SH-SY5Y (cell line): ENCODE measurements at regions not wholly inside any gene's neighbourhood (a gene's known extent, or its start where the extent isn't known, plus 50 kb on each side); places are given as distances from the start of the nearest gene placed in this dataset.
A peak's percentile ranks its signal among the peaks of the same experiment; 100 is the strongest.

Source experiments
- GATA2 ChIP-seq: IDR thresholded peaks from 2 replicates; pipeline ENCODE4 v1.6.1; 2011; ENCODE audit warnings: mild to moderate bottlenecking, low read depth, low read length
- GATA3 ChIP-seq: IDR thresholded peaks from 2 replicates; pipeline ENCODE4 v1.6.1; 2011; ENCODE audit warnings: low read depth, mild to moderate bottlenecking, low read length, moderate library complexity

- no peak for TF ChIP-seq GATA2
- TF ChIP-seq GATA3 = no peak
These were observed 643.7 kb downstream of the TLE1 start for GRCh38 chr9:81045658-81046057.

DNA sequence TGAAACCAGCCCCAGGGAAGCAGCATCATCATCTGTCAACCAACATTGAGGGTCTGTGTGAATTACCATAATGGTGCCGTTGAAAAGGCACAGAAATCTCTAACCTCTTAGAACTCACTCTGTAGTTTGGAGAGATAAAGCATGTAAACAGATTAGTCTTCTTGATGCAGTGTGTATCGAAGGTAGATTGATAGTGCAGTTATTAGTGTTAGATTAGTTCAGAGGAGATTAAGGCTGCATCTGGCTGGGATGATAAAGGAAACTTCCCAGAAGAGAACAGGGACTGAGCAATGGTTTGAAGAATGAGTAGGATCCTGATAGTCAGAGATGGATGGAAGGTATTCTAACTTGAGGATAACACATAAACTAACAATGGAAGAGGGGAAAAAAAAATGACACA lies 651.5 kb downstream of the TLE1 start:
- TF ChIP-seq GATA2 (no peak), GATA3 (peak; percentile 46; the same call in 1 of the 2 replicates)

DNA sequence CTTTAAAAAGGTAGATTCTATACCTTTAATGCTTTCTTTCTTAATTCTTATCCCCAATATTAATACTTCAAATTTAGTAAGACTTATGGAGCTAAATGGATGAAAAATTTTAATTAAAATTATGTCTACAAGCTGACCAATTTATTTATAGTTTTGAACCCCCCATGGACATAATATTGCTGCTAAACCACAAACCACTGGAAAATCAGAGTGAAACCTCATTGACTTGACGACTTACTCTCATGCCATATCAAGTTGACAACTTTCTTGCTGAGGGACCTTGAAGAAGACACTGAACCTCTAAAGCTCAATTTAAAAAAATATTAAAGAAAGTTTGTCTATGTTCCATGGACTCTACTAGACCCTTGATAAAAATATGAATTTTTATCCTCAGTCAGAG lies 653.7 kb downstream of the TLE1 start:
- TF ChIP-seq GATA2 (no peak), GATA3 (no peak)

DNA sequence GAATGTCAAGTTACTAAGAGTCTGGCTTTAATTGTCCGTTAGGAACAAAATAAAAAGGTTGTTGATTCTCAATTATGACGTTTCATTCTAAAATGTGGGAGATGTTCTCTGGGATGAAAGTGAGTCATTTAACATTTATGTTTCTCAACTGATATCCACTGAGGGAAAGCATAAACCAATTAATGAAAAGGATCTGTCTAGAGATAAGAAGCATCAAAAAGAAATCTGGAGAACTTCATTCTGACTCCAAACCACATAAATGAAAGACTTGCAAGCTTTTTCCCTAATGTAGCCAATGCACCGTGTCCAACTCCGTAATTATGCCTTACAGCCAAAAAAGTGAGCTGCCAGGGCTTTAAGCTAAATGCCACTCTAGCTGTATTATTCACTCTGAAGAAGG lies 654.2 kb downstream of the TLE1 start:
- TF ChIP-seq GATA2 = peak; percentile 44
- TF ChIP-seq GATA3 = peak; percentile 59; the same call in 1 of the 2 replicates

DNA sequence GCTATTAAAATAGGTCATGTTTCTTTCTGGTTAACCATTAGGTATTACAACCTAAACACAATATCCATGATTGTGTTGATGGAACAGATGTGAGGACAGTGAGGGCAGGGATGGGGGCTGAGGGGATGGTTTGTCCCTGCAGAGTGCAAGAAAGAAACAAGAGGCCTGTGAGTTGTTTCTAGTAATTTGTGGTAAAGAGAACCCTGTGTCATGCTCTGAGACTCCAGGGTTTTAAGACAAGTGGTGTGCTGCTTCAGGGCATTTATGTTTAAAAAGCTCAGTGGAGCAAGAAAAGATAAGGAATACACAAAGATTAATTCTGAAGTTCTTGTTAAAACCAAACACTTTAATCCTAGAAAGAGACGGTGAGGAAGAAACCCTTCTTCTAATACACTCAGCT lies 656.5 kb downstream of the TLE1 start:
- TF ChIP-seq GATA2 (no peak), GATA3 (no peak)

GRCh38 chr9:81032030-81032572 lies 657.2 kb downstream of the TLE1 start:
- TF ChIP-seq GATA3 = no peak
- TF ChIP-seq GATA2 = no peak

DNA sequence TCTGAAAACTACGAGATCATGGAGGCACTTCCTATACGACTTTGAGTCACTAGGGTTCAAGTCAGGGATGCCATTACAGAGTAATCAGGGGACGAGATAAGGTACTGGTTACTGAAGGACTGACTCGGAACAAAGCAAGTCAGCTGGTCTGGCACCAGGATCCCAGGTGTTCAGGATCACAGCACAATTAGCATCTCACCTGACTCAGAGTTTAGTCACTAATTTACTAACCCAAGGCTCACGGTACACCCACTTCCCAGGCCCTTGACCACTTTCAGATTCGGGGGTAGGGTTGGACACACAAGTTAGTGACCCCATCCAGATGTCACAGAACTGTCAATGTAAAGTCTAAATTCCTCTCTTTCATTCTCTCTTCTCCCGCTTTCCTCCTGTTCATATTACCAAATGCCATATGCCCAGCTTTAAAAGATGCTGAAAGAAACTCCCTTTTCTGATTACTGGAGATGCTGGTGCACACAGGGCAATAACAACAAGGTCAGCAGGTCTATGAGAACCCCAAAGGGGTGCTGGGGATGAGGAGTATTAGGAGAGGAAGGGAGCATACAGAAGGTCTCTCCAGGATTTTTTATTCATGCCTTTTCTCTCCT lies 657.8 kb downstream of the TLE1 start:
- TF ChIP-seq GATA2 (no peak), GATA3 (no peak)

GRCh38 chr9:81030027-81030426 lies 659.3 kb downstream of the TLE1 start:
- TF ChIP-seq GATA3 (no peak), GATA2 (no peak)

- TF ChIP-seq GATA2 (no peak), GATA3 (no peak)
These were observed 660.8 kb downstream of the TLE1 start for GRCh38 chr9:81028504-81028903.

- TF ChIP-seq GATA3 (no peak), GATA2 (no peak)
These were observed 667.2 kb downstream of the TLE1 start for GRCh38 chr9:81022177-81022576.

DNA sequence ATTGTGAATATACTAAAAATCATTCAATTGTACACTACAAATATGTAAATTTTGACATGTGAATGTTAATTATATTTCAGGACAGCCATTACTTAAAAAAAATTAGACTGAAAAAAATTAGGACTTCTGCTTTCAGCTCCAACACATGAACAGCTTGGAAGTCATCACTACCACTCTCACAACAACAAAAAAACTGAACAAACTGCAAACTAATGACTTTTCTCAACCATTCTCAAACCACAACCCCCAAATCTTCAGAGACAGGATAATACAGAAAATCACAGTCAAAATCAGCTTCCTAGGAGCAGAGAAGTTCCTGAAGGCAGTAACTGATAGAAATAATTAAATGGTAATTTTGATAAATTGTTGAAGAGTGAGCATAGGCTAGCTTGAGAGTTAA lies 686.4 kb downstream of the TLE1 start:
- TF ChIP-seq GATA2 (no peak), GATA3 (no peak)

GRCh38 chr9:81002242-81002641 lies 687.1 kb downstream of the TLE1 start:
- TF ChIP-seq GATA2 (no peak), GATA3 (no peak)

GRCh38 chr9:80995759-80996158 lies 693.6 kb downstream of the TLE1 start:
- TF ChIP-seq GATA3 = no peak
- TF ChIP-seq GATA2 = no peak

GRCh38 chr9:80994892-80995291 lies 694.5 kb downstream of the TLE1 start:
- TF ChIP-seq GATA2 = no peak
- TF ChIP-seq GATA3 = no peak

- TF ChIP-seq GATA2 (no peak), GATA3 (no peak)
These were observed 712.9 kb downstream of the TLE1 start for GRCh38 chr9:80976403-80976802.
